CD4-positive, alpha-beta T cell treated with Interleukin-2 at 100 ng/mL for 4 hours (primary cell): ENCODE measurements at regions not wholly inside any gene's neighbourhood (a gene's known extent, or its start where the extent isn't known, plus 50 kb on each side); places are given as distances from the start of the nearest gene placed in this dataset.

Experiments used
- DNase-seq: peaks from one replicate; pipeline ENCODE4 v3.0.0-alpha.2; 2020; ENCODE audit warnings: low spot score

DNA sequence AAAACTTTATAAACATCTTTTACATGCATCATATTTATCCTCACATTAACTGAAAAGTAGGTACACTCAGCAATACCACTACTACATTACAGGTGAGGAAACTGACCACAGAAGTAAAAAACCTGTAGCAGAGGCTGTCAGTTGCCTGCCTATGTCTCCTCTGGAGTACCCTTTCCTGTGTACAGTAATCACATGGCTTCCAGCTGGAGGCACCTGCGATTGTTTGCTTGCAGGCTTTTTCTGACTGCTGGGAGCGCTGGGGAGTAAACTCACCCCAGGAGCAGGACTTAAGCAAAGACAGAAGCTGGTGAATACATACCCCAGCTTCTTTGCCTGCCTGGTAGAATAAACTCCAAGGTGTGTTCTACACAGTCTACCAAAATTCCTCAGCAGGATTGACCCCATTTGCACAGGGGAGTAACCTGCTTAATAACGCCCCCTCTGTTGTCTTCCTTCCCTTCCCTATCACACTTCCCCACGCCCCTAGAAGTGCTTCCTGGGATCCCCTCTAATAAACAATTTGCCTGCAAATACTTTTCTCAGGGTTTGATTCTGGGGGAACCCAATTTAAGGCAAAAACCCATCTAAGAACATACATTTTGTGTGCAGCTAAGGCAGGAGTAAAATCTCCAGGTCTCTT, 138.9 kb downstream of the PTH2R start:
- DNase-seq, result no peak

DNA sequence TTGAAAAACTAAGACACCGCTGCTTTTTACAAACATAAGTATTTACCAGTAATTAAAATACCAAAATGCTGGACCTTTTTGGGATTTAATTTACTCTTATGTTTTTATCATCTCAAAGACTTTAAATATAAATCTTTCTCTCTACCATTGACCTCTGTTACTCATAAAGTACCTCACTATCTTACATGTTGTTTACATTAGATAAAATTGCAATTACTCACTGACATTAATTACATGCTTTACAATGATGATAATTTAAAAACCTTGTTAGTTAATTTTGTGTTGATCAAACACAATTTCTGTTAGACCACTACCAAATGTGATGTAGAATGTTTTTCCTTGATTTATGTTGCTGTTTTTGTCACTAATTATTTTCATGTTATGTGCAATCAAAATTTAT, 139.5 kb downstream of the PTH2R start:
- DNase-seq, result no peak

DNA sequence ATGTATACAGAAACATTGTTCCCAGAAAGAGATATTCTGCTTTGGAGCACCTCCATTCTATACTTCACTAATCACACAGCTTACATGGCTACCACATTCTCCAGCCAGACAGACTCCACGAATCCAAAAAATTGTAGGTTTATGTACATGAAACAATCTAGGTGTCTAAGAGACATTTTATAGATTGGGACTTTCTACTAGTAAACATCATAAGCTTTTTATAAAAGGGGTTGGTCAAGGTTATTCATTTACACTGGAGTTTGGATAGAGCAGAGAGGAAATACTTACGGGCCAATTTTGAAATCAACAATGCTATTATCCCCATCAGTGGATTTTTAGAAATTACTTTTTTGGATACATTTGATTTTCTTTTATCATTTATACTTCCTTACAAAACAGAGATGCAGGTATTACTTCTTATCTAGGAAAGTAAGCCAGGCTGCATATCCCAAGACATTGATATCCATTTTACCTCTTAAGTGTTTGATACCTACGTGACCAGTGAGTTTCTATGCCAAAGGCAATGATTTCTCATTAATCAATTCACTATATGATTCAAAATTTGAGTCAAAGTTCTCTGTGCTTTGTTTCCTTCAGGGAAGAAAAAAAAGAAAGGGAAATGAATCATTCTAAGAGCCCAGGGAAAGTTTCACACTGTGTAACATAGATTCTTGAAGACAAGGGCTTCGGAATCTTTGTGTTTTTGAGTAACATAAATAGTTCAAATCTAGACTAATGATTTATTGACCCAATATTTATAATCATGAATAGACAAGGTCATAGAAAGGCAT, 140.5 kb downstream of the PTH2R start:
- no peak for DNase-seq

DNA sequence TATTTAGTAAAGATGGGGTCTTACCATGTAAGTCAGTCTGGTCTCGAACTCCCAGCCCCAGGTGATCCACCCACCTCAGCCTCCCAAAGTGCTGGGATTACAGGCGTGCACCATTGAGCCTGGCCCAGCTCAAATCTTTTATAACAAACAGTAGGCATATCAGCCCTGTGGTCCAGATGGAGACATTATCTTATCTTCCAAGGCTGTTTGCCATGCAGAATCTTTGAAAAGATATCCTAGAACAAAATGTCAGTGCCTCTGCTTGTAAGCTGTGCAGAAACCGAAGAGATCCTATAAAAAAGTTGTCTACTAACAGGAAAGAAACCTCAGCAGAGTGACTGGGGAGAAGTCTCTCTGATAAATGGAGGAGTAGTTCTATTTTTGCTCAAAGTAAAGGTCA, 142.1 kb downstream of the PTH2R start:
- no peak for DNase-seq

DNA sequence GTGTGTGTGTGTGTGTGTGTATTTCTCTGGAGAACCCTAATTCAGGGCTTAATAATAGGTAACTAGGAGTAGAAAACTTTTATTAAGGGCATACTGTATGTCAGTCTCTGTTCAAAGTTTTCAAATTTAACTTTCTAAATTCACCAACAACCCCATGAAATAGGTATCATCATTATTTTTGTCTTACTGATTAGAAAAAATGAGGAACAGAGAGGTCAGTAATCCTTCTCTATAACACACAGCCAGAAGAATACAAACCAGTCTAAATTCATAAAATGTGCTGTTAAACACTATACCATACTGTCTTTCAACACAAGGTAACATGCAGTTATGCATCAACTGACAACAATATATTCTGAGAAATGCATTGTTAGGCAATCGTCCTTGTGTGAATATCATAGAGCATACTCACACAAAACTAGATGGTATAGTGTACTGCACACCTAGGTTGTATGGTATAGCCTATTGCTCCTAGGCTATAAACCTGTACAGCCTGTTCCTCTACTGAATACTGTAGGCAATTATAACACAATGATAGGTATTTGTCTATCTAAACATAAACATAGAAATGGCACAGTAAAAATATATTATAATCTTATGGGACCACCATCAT, 143.1 kb downstream of the PTH2R start:
- DNase-seq, result no peak

DNA sequence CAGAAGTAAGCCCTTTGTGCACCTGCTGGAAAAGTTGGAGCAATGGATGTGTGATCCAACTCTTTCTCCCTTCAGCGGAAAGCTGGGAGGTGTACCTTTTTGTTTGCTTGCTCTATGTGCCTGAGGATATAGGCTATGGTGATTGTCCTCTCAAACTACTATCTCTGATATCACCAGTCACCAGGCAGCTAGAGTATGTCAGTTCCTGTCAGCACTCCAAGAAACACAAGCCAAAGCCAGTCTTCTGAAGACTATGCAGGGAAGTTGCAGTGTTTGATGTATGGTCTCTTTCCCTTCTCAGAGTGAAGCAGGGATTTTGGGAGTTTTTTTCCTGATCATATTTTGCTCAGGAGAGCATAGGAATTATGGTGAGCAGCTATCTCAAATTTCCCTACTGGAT, 146.4 kb downstream of the PTH2R start:
- DNase-seq, result no peak

DNA sequence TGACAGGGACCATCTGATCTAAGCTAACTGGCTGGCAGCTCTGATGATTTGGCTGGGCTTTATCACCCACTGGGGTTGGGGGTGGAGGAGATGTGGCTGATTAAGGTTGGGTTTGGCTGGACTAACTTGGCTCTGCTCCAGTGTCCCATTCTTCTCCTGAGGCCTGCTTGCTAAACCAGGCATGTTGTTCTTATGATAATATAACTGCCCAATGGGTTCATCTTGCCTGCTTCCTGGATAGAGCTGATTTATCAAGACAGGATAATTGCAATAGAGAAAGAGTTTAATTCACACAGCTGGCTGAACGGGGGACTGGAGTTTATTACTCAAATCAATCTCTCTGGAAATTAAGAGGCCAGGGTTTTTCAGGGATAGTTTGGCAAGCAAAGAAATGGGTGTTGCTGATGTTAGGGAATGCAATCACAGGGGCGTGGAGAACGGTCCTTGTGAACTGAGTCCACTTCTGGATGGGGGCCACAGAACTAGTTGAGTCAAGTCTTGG, 150.4 kb downstream of the PTH2R start:
- no peak for DNase-seq

DNA sequence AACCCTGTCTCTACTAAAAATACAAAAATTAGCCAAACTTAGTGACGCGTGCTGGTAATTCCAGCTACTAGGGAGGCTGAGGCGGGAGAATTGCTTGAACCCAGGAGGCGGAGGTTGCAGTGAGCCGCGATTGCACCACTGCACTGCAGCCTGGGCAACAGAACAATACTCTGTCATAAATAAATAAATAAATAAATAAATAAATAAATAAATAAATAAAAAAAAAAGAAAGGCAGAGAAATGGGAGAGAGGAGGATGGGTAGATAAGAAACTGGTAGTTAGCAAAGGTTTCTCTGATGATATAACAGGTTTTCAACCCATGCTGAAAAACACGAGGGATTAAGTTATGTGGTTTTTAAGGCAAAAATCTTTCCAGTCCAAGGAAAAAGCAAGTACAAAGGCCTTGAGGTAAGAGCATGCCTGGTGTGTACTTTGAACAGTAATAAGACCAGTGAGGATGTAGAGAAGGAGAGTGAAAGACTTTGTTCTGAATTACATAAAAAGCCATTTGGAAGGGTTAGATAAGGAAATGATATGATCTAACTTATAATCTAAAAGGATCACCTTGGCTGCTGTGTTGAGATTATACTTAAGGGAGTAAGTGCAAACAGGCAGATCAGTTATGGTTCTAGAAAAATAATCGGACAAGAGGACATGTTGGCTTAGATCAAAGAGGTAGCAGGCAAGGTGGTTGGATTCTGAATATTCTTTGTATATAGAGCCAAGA, 159.3 kb downstream of the PTH2R start:
- DNase-seq, result no peak

DNA sequence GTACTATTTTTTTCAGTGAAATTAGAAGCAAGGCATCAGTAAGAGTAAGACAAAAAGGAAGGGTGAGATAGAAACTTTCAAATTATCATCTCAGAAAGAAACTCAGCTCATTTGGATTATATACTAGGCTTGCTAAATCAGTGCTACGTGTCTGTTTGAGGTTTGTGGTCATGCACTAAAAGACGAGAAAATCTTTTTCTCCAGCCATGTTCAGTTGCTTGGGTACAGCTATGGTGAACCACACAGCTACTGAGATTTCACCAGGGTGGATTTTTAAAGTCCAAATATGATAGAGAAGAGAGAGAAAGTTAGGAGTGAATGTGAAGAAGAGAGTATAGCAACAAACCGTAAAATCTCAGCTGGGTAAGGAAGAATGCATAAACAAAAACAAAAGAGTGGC, 161.6 kb downstream of the PTH2R start:
- no peak for DNase-seq

DNA sequence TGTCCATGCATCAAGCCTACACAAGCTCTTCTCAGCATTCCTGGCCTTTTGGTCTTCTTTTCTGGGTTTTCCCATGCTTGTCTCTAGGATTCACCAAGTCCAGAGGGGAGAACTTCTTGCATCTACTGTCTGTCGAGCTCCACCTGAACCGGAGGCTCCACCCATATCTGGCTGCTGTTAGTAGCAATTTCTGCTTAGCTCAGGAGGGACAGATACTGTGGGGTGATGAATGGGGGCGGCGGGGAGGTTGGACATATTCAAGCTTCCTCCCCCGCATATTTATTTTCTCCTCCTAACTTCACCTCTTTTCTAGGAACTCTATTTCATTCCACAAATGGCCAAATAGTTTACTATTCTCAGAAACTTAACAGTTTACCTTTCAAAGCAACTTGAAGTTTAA, 163.5 kb downstream of the PTH2R start:
- no peak for DNase-seq

DNA sequence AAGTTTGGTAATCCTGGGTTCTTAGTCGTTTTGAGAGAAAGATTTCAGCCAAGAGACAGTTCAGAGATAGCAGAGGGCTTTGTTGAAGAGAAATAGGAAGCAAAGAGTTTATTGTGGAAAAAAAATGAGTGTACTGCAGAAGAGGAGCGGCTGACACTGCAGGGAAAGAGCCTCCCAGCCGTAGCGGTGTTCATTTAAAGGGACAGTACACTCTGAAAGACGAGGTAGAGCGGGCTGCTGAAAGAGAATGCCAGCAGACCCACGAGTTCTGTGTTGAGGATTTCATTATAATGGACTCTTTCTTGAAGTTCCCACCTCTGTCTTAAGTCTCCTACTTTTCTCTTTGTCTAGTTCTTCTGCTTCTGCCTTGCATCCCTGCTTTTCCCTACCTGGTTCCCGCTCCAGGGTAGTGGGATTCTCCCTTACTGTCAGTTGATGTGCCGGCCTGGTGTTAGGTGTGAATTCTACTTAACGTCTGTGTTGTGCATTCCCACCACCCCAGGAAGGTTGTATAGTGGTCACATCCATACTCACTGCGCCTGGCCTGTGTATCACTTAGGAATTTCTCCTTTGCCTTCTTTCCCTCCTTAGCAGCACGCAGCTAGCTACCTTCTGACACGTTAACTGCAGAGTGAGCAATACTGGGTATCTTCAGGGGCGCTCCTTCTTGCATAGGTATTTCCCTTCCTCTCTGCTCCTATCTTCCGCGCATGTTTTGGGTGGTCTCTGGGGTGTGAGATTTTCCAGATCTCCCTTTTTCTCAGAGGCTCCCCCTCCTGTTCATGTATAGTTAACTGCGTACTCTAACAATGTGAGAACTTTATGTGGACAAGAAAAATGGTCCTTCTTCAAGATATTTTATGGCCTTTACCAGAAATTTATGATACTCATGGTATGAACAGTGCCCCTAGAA, 164.5 kb downstream of the PTH2R start:
- DNase-seq, result no peak

DNA sequence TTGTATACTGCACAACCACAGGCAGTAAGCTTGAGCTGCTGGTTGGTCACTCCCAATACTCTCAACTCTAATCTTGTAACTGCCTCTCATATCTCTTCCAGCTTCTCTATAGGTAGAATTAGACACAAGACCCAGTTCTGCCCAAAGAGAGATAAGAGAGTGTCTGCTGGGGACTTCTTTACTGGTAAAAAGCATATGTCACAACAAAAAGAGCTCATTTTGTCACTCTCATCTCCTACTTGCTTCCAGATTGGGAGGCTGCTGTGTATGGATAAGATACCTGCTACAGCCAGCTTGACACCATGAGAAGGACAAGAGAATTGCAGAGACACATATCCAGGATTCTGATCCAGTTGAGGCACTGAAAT, 165.2 kb downstream of the PTH2R start:
- DNase-seq, result no peak

DNA sequence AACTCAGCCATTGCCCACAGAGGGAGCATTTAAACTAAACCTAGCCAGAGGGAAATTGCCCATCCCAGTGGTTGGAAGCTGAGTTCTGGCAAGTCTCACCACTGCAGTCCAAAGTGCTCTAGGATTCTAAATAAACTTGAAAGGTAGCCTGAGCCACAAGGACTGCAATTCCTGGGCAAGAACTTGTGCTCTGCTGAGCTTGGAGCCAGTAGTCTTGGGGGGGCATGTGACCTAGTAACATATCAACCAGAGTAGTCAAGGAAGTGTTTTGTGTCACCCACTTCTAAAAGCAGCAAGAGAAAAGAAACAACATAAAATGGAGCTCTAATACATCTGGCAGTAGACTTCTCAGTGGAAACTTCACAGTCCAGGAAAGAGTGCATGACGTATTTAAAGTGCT, 167.0 kb downstream of the PTH2R start:
- no peak for DNase-seq

DNA sequence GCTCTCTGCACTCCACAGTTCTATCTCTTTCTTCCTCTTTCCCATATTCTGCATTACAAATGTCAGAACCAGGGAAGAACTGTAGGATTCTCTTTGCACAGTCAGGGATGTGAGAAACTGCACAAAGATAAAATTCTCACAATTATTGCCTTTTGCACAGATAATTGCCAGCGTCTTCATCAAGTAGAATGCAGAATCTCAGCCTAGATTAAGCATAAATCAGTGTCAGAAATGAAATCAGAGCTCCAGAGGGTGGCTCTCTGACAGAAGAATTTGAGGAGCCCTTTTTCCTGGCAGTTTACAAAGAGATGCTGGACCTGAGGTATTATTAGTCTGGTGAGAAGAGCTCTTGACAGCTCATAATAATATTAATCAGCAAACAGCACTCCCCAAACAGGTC, 173.1 kb downstream of the PTH2R start:
- no peak for DNase-seq

DNA sequence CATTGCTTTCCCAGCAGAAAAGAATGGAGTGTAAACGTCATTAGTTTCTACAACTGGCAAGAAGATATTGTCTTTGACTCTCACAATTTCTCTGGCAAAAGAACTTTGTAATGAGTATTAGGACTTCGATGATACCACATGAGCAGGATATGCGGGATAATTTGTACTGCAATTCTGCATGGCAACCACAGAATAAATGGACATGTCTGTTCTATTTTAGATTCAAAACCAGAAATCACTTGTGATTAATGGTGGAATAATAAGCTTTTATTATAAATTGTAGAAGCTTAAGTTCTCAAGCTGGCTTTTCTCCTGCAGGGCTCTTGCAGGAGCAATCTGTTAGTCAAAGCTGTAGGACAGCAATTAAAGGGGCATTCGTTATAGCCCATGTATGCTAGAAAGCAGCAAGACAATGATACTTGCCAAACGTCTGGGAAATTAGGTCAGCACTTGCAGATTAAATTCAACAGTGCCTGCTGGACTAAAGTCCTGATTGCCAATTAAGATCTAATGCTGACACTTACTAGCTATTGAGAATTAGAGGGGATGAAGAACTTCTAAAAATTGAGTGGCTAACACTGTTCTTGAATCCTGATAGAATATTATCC, 177.9 kb downstream of the PTH2R start:
- no peak for DNase-seq

DNA sequence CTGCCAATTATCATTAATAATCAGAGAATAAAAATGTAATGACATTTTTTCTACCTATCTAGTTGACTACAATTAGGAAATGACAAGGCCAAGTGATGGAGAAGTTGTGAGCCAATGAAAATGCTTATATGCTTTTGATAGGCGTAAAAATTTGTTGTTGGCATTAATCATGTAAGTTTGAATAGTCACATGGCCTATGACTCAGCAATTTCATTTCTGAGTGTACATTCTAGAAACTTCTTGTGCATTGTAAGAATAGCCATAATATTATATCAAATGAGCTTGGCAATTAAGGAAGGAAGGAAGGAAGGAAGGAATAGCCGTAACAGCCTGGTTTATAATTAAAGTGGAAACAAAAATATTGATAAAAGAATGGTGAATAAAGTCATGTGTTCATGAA, 179.9 kb downstream of the PTH2R start:
- DNase-seq, result no peak

DNA sequence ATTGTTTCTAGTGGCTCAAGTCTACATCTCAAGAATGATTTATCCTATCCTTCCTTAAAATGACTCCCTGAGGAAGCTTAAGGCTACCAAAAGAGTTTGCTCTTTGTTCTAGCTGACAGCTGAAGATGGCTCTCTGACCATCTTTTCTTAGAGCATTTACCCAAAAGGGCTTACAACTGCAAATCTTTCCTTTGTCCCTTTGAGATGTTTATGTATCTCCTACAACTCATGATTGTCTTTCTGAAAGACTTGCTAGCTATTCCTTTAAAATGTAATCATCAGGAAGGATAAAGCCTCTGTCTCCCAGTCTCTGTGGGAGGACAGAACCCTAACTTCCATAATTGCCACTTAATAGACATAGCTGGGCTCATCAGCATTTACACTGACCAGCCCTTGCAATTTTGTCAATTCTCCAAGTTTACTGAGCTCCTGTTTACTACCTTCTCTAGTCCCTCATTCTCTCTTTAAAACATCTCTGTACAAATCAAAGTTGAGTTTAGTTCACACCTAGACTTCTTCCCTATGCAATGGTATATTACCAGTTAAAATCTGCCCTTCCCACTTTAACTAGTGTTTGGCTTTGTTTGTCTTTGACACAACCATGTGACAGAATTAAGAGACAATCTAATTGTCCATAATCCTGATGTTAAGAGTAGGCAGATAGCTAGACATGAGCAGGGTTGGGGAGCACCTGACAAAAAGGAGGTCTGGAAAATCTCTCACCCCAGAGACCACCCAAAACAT, 188.2 kb downstream of the PTH2R start:
- DNase-seq, result no peak

DNA sequence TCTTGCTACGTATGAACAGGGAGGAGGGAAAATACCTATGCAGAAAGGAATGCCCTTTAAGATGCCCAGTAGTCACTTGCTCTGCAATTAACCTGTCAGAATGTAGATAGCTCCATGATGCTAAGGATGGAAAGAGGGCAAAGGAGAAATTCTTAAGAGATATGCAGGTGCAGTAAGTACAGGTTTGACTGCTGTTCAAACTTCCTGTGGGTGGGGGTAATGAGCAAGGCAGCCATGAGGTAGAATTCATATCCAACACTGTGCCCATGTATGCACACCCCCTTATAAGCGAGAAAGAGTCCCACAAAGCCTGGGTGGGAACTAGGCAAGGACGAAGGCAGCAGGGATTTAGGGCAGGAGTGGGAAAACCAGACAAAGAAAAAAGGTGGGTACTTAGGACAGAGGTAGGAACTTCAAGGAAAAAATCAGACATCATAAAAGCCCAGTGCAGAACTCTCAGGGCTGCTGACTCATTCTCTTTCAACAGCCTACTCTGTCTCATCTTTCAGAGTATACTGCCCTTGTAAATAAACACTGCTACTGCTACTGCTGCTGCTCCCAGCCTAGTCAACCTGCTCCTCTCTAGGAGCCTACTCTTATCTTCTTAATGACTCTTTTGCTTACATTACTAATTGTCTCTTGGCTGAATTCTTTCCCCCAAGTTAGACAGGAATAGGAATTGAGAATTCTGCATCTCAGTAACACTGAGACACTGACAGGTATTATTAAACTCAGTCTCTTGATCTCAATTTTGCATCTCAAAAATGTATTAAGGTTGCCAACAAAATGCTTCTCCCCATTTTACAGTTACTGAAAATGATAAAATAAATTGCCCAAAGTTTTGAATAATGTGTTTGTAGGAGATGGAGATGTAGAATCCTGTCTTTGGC, 189.0 kb downstream of the PTH2R start:
- no peak for DNase-seq

DNA sequence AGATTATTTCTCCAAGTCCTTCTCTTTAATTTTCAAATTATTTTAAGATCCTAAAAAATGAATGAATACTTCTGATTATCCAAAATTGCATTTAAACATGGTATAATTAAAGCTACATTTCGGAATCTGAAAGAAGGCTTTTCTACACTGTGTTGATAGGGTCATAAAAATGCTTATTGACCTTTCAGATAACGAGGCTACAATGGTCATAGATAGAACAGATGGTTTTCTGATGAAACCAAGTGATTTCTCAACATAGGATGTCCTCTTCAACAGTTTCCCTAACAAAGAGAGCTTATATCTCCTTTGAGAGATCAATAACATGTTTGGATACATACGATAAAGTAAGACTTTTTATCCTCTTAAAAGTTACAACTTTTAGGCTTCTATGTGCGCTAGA, 201.1 kb downstream of the PTH2R start:
- no peak for DNase-seq
